ENCODE measurements at regions not wholly inside any gene's neighbourhood (a gene's known extent, or its start where the extent isn't known, plus 50 kb on each side); places are given as distances from the start of the nearest gene placed in this dataset.

GRCh38 chr4:107243141-107243781 lies 207.1 kb upstream of the DKK2 start:
- no peaks in the 10 kb centered on the region for H4K20me1 ChIP-seq (ENCODE audit: low read depth, low read length)
- no peak overlapping the region for H3K4me2 ChIP-seq (ENCODE audit: low read depth, low read length, poor library complexity, severe bottlenecking)
- no peaks in the 10 kb centered on the region for H3K79me2 ChIP-seq (ENCODE audit: insufficient read depth, low read length)
- no peaks in the 10 kb centered on the region for H3K9me2 ChIP-seq (replicated peaks; ENCODE audit: insufficient read depth, low read length)
- H3K27ac ChIP-seq (ENCODE audit: low read depth, low read length): no peak overlapping the region
- TF ChIP-seq CTCF (IDR thresholded peaks at IDR 0.05; ENCODE audit: insufficient read depth, low read length, poor library complexity, severe bottlenecking) (no peak), EZH2phosphoT487 (conservative IDR thresholded peaks at IDR 0.05; ENCODE audit: low read length) (no peak)
- no peaks in the 10 kb centered on the region for H3K36me3 ChIP-seq (ENCODE audit: low read length)
- H3K4me3 ChIP-seq (ENCODE audit: insufficient read depth, low read length, poor library complexity, severe bottlenecking): no peak overlapping the region
- no peaks in the 10 kb centered on the region for H3F3A ChIP-seq (ENCODE audit: insufficient read depth)
- no peaks in the 10 kb centered on the region for H3K27me3 ChIP-seq (ENCODE audit: low read length)
- no peak overlapping the region for H2AFZ ChIP-seq (ENCODE audit: low read depth, low read length, severe bottlenecking)
- H3K9ac ChIP-seq (ENCODE audit: low read length): no peak overlapping the region
- H3K9me3 ChIP-seq (ENCODE audit: insufficient read depth, low read length): no peaks in the 10 kb centered on the region

GRCh38 chr4:107220976-107221375 lies 184.9 kb upstream of the DKK2 start:
- Histone ChIP-seq H3K36me3 (ENCODE audit: low read length) (no peaks in the 10 kb centered on the region), H3K4me3 (ENCODE audit: insufficient read depth, low read length, poor library complexity, severe bottlenecking) (no peak overlapping the region), H3K27me3 (ENCODE audit: low read length) (no peaks in the 10 kb centered on the region), H3F3A (ENCODE audit: insufficient read depth) (no peaks in the 10 kb centered on the region), H3K9me3 (ENCODE audit: insufficient read depth, low read length) (no peaks in the 10 kb centered on the region), H3K4me2 (ENCODE audit: low read depth, low read length, poor library complexity, severe bottlenecking) (no peak overlapping the region), H3K27ac (ENCODE audit: low read depth, low read length) (no peak overlapping the region), H4K20me1 (ENCODE audit: low read depth, low read length) (no peaks in the 10 kb centered on the region), H2AFZ (ENCODE audit: low read depth, low read length, severe bottlenecking) (no peak overlapping the region), H3K9me2 (replicated peaks; ENCODE audit: insufficient read depth, low read length) (no peaks in the 10 kb centered on the region), H3K9ac (ENCODE audit: low read length) (no peak overlapping the region), H3K79me2 (ENCODE audit: insufficient read depth, low read length) (no peaks in the 10 kb centered on the region)
- no peak for TF ChIP-seq EZH2phosphoT487 (conservative IDR thresholded peaks at IDR 0.05; ENCODE audit: low read length)
- no peak for TF ChIP-seq CTCF (IDR thresholded peaks at IDR 0.05; ENCODE audit: insufficient read depth, low read length, poor library complexity, severe bottlenecking)

GRCh38 chr4:107219681-107220080 lies 183.6 kb upstream of the DKK2 start:
- no peak overlapping the region for H2AFZ ChIP-seq (ENCODE audit: low read depth, low read length, severe bottlenecking)
- H3K9me3 ChIP-seq (ENCODE audit: insufficient read depth, low read length): no peaks in the 10 kb centered on the region
- no peaks in the 10 kb centered on the region for H3F3A ChIP-seq (ENCODE audit: insufficient read depth)
- H3K4me3 ChIP-seq (ENCODE audit: insufficient read depth, low read length, poor library complexity, severe bottlenecking): no peak overlapping the region
- no peak overlapping the region for H3K27ac ChIP-seq (ENCODE audit: low read depth, low read length)
- H3K9ac ChIP-seq (ENCODE audit: low read length): no peak overlapping the region
- TF ChIP-seq EZH2phosphoT487 (conservative IDR thresholded peaks at IDR 0.05; ENCODE audit: low read length) (no peak), CTCF (IDR thresholded peaks at IDR 0.05; ENCODE audit: insufficient read depth, low read length, poor library complexity, severe bottlenecking) (no peak)
- H3K27me3 ChIP-seq (ENCODE audit: low read length): no peaks in the 10 kb centered on the region
- no peaks in the 10 kb centered on the region for H3K36me3 ChIP-seq (ENCODE audit: low read length)
- H4K20me1 ChIP-seq (ENCODE audit: low read depth, low read length): no peaks in the 10 kb centered on the region
- H3K9me2 ChIP-seq (replicated peaks; ENCODE audit: insufficient read depth, low read length): no peaks in the 10 kb centered on the region
- no peaks in the 10 kb centered on the region for H3K79me2 ChIP-seq (ENCODE audit: insufficient read depth, low read length)
- no peak overlapping the region for H3K4me2 ChIP-seq (ENCODE audit: low read depth, low read length, poor library complexity, severe bottlenecking)

Measured in SU-DHL-6 (cell line).